K562 (cell line): ENCODE measurements at regions not wholly inside any gene's neighbourhood (a gene's known extent, or its start where the extent isn't known, plus 50 kb on each side); places are given as distances from the start of the nearest gene placed in this dataset.

Experiments used
- E2F8 ChIP-seq: fragments of 450-650 bp; IDR thresholded peaks from 2 replicates; pipeline ENCODE4 v1.7.1; 2018; ENCODE audit warnings: mild to moderate bottlenecking, low read depth; ENCODE audit not compliant: partially characterized antibody
- EHMT2 ChIP-seq: fragments of 450-650 bp; IDR thresholded peaks from 2 replicates; pipeline ENCODE4 v1.6.1; 2018; ENCODE audit warnings: antibody characterized with exemption
- ELF4 ChIP-seq: fragments of 450-650 bp; formaldehyde crosslinking; IDR thresholded peaks from 2 replicates; pipeline ENCODE4 v1.4.0; 2022; ENCODE audit warnings: missing genetic modification characterization
- GABPA ChIP-seq: fragments of 200-800 bp; sonication (Bioruptor generic); conservative IDR thresholded peaks from 2 replicates; pipeline ENCODE4 v1.6.1; 2016; ENCODE audit warnings: low read depth, missing genetic modification characterization, missing compliant biosample characterization
- MAFF ChIP-seq: IDR thresholded peaks from 2 replicates; pipeline ENCODE4 v1.6.1; 2012; ENCODE audit warnings: low read length, improper control_type of control experiment
- MAZ ChIP-seq, 2 experiments: fragments of 450-650 bp in 1 of 2; sonication (generic) in 1 of 2; formaldehyde crosslinking; IDR thresholded peaks in 1 of 2; conservative IDR thresholded peaks in 1 of 2; 2 replicates each; pipeline versions ENCODE4 v1.4.0 to v1.5.0; 2020; ENCODE audit warnings: mild to moderate bottlenecking in 1 of 2, missing genetic modification reagents in 1 of 2
- RREB1 ChIP-seq: fragments of 250-450 bp; sonication (Bioruptor Pico); IDR thresholded peaks from 2 replicates; pipeline ENCODE4 v1.4.0; 2020
- SMAD4 ChIP-seq: fragments of 250-450 bp; sonication (Bioruptor Pico); conservative IDR thresholded peaks from 2 replicates; pipeline ENCODE4 v1.8.0; 2021; ENCODE audit warnings: inconsistent platforms, mild to moderate bottlenecking, moderate library complexity
- THRB ChIP-seq: fragments of 450-650 bp; formaldehyde crosslinking; conservative IDR thresholded peaks from 2 replicates; pipeline ENCODE4 v1.4.0; 2022; ENCODE audit warnings: mild to moderate bottlenecking, missing genetic modification characterization
- ZFX ChIP-seq: sonication (generic); formaldehyde crosslinking; IDR thresholded peaks from 2 replicates; pipeline ENCODE4 v1.8.0; 2022; ENCODE audit warnings: mild to moderate bottlenecking, missing genetic modification reagents, moderate library complexity
- ZKSCAN1 ChIP-seq: fragments of 150-350 bp; IDR thresholded peaks from 2 replicates; pipeline ENCODE4 v1.6.1; 2016; ENCODE audit warnings: low read depth, low read length
- ZNF12 ChIP-seq: sonication (generic); formaldehyde crosslinking; IDR thresholded peaks from 2 replicates; pipeline ENCODE4 v1.4.0; 2020; ENCODE audit warnings: mild to moderate bottlenecking, missing genetic modification reagents
- ZNF239 ChIP-seq: fragments of 250-450 bp; sonication (Bioruptor Pico); IDR thresholded peaks from 2 replicates; pipeline ENCODE4 v1.4.0; 2020; ENCODE audit warnings: mild to moderate bottlenecking
- TF ChIP-seq, protein P1 (sequence below): sonication (generic); IDR thresholded peaks from 2 replicates; pipeline ENCODE4 v1.6.1; 2016

- TF ChIP-seq GABPA (tag) (0 out of 2 replicates have a peak, but pooled peaks have one; percentile 18), ZNF12 (no peak), ZFX (no peak), E2F8 (peak; percentile 50), MAFF (no peak), EHMT2 (peak; percentile 84), ELF4 (CRISPR knock-in tag) (peak; percentile 95), ZKSCAN1 (no peak), RREB1 (CRISPR knock-in tag) (no peak; the same call in 1 of the 2 replicates), THRB (CRISPR knock-in tag) (peak; percentile 77; the same call in 1 of the 2 replicates), ZNF239 (peak; percentile 55), MAZ (CRISPR knock-in tag; conservative IDR thresholded peaks at IDR 0.05 in 1 of 2, IDR thresholded peaks at IDR 0.05 in 1 of 2) (peak in 1 of 2 experiments; percentile 58; a peak in 1 of 4 replicates), SMAD4 (peak; percentile 66)
- TF ChIP-seq, protein P1, sequence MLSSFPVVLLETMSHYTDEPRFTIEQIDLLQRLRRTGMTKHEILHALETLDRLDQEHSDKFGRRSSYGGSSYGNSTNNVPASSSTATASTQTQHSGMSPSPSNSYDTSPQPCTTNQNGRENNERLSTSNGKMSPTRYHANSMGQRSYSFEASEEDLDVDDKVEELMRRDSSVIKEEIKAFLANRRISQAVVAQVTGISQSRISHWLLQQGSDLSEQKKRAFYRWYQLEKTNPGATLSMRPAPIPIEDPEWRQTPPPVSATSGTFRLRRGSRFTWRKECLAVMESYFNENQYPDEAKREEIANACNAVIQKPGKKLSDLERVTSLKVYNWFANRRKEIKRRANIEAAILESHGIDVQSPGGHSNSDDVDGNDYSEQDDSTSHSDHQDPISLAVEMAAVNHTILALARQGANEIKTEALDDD: peak; percentile 61; the same call in 1 of the 2 replicates
Observed at GRCh38 chr2:11940121-11940743, 193.8 kb downstream of the LPIN1 start (continued).
